B cell (primary cell): ENCODE measurements at regions not wholly inside any gene's neighbourhood (a gene's known extent, or its start where the extent isn't known, plus 50 kb on each side); places are given as distances from the start of the nearest gene placed in this dataset.

Source experiments
- ATAC-seq: fragments of 200-7000 bp; cut with Tn5 transposase; one replicate; pipeline ENCODE4 v1.10.0; 2021; ENCODE audit warnings: low read depth, mild to moderate bottlenecking, moderate number of reproducible peaks, moderate library complexity
- CTCF ChIA-PET: fragments of 350-600 bp; sonication (Branson Sonifier 250); formaldehyde crosslinking; loops from one replicate; lab custom pipeline; 2021; ENCODE audit warnings: antibody characterized with exemption, inconsistent platforms; lab: Charles Lee
- POLR2A ChIA-PET: fragments of 350-600 bp; sonication (Branson Sonifier 250); formaldehyde crosslinking; loops from one replicate; lab custom pipeline; 2021; ENCODE audit warnings: antibody characterized with exemption; lab: Charles Lee
- DNase-seq: peaks from one replicate; pipeline ENCODE4 v3.0.0; 2013
- H2AFZ ChIP-seq: 2 replicates; pipeline ENCODE4 v1.6.1; 2012; ENCODE audit warnings: mild to moderate bottlenecking, low read depth, low read length; ENCODE audit not compliant: insufficient read depth, poor library complexity, severe bottlenecking
- H3K27ac ChIP-seq, 2 donors: 1 replicate in 1 of 2; 2 replicates in 1 of 2; pipeline ENCODE4 v1.5.1; 2012 to 2013; ENCODE audit warnings: low read length in 2 of 2, mild to moderate bottlenecking in 2 of 2, moderate library complexity in 1 of 2
- H3K27me3 ChIP-seq, 4 experiments: fragments of 200-600 bp in 1 of 4; sonication (generic) in 1 of 4; replicated peaks in 1 of 4; 1 replicate in 2 of 4; 2 replicates in 2 of 4; pipeline versions ENCODE4 v1.6.1 to v1.7.0; 2013 to 2016; ENCODE audit warnings: low read length in 3 of 4, mild to moderate bottlenecking in 2 of 4, mixed read lengths in 1 of 4, moderate library complexity in 1 of 4; ENCODE audit not compliant: insufficient read depth in 4 of 4, control insufficient read depth in 3 of 4; ENCODE audit errors: control extremely low read depth in 1 of 4
- H3K36me3 ChIP-seq, 2 experiments: replicated peaks in 1 of 2; 1 replicate in 1 of 2; 2 replicates in 1 of 2; pipeline versions ENCODE4 v1.6.1 to v1.7.1; 2013; ENCODE audit warnings: low read length in 1 of 2; ENCODE audit not compliant: insufficient read depth in 2 of 2, control insufficient read depth in 1 of 2; ENCODE audit errors: control extremely low read depth in 1 of 2, extremely low read depth in 1 of 2
- H3K4me1 ChIP-seq, 2 donors: fragments of 200-600 bp in 1 of 2; sonication (generic) in 1 of 2; 1 replicate in 1 of 2; 2 replicates in 1 of 2; pipeline versions ENCODE4 v1.5.1 to v1.6.1; 2013 to 2017; ENCODE audit warnings: low read length in 2 of 2; ENCODE audit not compliant: control insufficient read depth in 2 of 2, insufficient read depth in 2 of 2
- H3K4me2 ChIP-seq: replicated peaks from 2 replicates; pipeline ENCODE3; 2012; ENCODE audit warnings: mild to moderate bottlenecking, low read depth, low read length; ENCODE audit not compliant: poor library complexity, severe bottlenecking
- H3K4me3 ChIP-seq, 5 experiments: fragments of 200-600 bp in 1 of 5; sonication (generic) in 1 of 5; 1 replicate in 3 of 5; 2 replicates in 2 of 5; pipeline versions ENCODE4 v1.5.1 to v1.7.0; 2011 to 2016; ENCODE audit warnings: low read length in 4 of 5, mild to moderate bottlenecking in 4 of 5, low read depth in 2 of 5, control low read depth in 1 of 5, moderate library complexity in 1 of 5; ENCODE audit not compliant: insufficient read depth in 1 of 5; ENCODE audit errors: control extremely low read depth in 1 of 5, extremely low read depth in 1 of 5
- H3K79me2 ChIP-seq: fragments of 200-600 bp; sonication (generic); one replicate; pipeline ENCODE4 v1.6.0; 2016; ENCODE audit warnings: low read length; ENCODE audit not compliant: control insufficient read depth, insufficient read depth
- H3K9ac ChIP-seq: fragments of 200-600 bp; sonication (generic); 2 replicates; pipeline ENCODE4 v1.6.1; 2017; ENCODE audit warnings: mild to moderate bottlenecking, low read length, moderate library complexity
- H3K9me3 ChIP-seq, 3 donors: one replicate each; pipeline versions ENCODE4 v1.6.1 to v1.7.1; 2013; ENCODE audit warnings: low read length in 2 of 3; ENCODE audit not compliant: control insufficient read depth in 2 of 3, insufficient read depth in 1 of 3; ENCODE audit errors: control extremely low read depth in 1 of 3
- H4K20me1 ChIP-seq: 2 replicates; pipeline ENCODE4 v1.6.0; 2012; ENCODE audit warnings: mild to moderate bottlenecking, low read length; ENCODE audit not compliant: insufficient read depth, control insufficient read depth, poor library complexity, severe bottlenecking
- H3K27ac Mint-ChIP-seq: one replicate; pipeline ENCODE4 v1.8.0; 2021; ENCODE audit warnings: mixed read lengths
- H3K27me3 Mint-ChIP-seq: one replicate; pipeline ENCODE4 v1.8.0; 2021; ENCODE audit warnings: mixed read lengths
- H3K4me1 Mint-ChIP-seq: one replicate; pipeline ENCODE4 v1.8.0; 2021; ENCODE audit warnings: mixed read lengths
- H3K4me3 Mint-ChIP-seq: one replicate; pipeline ENCODE4 v1.8.0; 2021; ENCODE audit warnings: mixed read lengths
- H3K9me3 Mint-ChIP-seq: one replicate; pipeline ENCODE4 v1.8.0; 2022; ENCODE audit warnings: mixed read lengths; ENCODE audit not compliant: insufficient read depth
- CTCF ChIP-seq: fragments of 200-600 bp; IDR thresholded peaks from one replicate; pipeline ENCODE4 v1.8.0; 2022; ENCODE audit warnings: antibody characterized with exemption, mild to moderate bottlenecking
- EZH2 ChIP-seq: IDR thresholded peaks from 2 replicates; pipeline ENCODE4 v1.6.1; 2012; ENCODE audit warnings: borderline replicate concordance, low read depth, mild to moderate bottlenecking, moderate library complexity, low read length; ENCODE audit not compliant: insufficient read depth, poor library complexity, severe bottlenecking
- WGBS: methylation state at CpG from one replicate; pipeline ENCODE4 v1.1.5; 2013; ENCODE audit warnings: missing lambda C conversion rate; ENCODE audit not compliant: insufficient coverage; 5-methylcytosine and 5-hydroxymethylcytosine counted together
- intact Hi-C: fragments of 100-400 bp; cut with micrococcal nuclease; formaldehyde crosslinking; loops from one replicate; pipeline ENCODE4 v1.10.0; 2022

- no peak overlapping the region for H2AFZ ChIP-seq
- H4K20me1 ChIP-seq = no peaks in the 10 kb centered on the region
- Mint-ChIP-seq H3K4me1 (no peaks in the 10 kb centered on the region), H3K27ac (no peak overlapping the region), H3K9me3 (peaks cover 4% of the 10 kb centered on the region), H3K27me3 (no peaks in the 10 kb centered on the region), H3K4me3 (no peak overlapping the region)
- H3K27ac ChIP-seq = no peak overlapping the region
- H3K9me3 ChIP-seq = no peaks in the 10 kb centered on the region
- CTCF ChIA-PET = no interaction called here
- DNase-seq (no peak), ATAC-seq (no peak)
- H3K9ac ChIP-seq = no peak overlapping the region
- TF ChIP-seq EZH2 (no peak), CTCF (no peak)
- POLR2A ChIA-PET = no interaction called here
- no peaks in the 10 kb centered on the region for H3K79me2 ChIP-seq
- H3K27me3 ChIP-seq = no peaks in the 10 kb centered on the region
- H3K4me1 ChIP-seq = no peaks in the 10 kb centered on the region
- intact Hi-C loops = no loop called here
- WGBS = 100% methylated on average over 1 of the region's 6 CpGs
- no peak overlapping the region for H3K4me2 ChIP-seq
- no peaks in the 10 kb centered on the region for H3K36me3 ChIP-seq
- H3K4me3 ChIP-seq = no peak overlapping the region
Measured at GRCh38 chr4:179748837-179749236, 2306.6 kb upstream of the AGA start.

GRCh38 chr4:179750374-179750773 lies 2308.1 kb upstream of the AGA start:
- H3K27ac ChIP-seq = no peak overlapping the region
- DNase-seq (no peak), ATAC-seq (no peak)
- Mint-ChIP-seq H3K27me3 (no peaks in the 10 kb centered on the region), H3K27ac (no peak overlapping the region), H3K4me3 (no peak overlapping the region), H3K4me1 (no peaks in the 10 kb centered on the region), H3K9me3 (peaks cover 2% of the 10 kb centered on the region)
- no peaks in the 10 kb centered on the region for H3K79me2 ChIP-seq
- WGBS = 15% methylated on average over 3 of the region's 4 CpGs
- TF ChIP-seq CTCF = no peak
- TF ChIP-seq EZH2 = no peak
- H4K20me1 ChIP-seq = no peaks in the 10 kb centered on the region
- no peak overlapping the region for H3K9ac ChIP-seq
- POLR2A ChIA-PET = no interaction called here
- intact Hi-C loops = no loop called here
- no peak overlapping the region for H3K4me3 ChIP-seq
- CTCF ChIA-PET = no interaction called here
- no peaks in the 10 kb centered on the region for H3K9me3 ChIP-seq
- H3K27me3 ChIP-seq = no peaks in the 10 kb centered on the region
- H2AFZ ChIP-seq = no peak overlapping the region
- H3K4me1 ChIP-seq = no peaks in the 10 kb centered on the region
- no peak overlapping the region for H3K4me2 ChIP-seq
- H3K36me3 ChIP-seq = no peaks in the 10 kb centered on the region
